ENCODE measurements at regions not wholly inside any gene's neighbourhood (a gene's known extent, or its start where the extent isn't known, plus 50 kb on each side); places are given as distances from the start of the nearest gene placed in this dataset.

GRCh38 chr18:47457614-47458013 is 206.2 kb upstream of the SKOR2 start:
- no peak for DNase-seq

- DNase-seq = no peak
Measured at GRCh38 chr18:47453038-47453437, 201.6 kb upstream of the SKOR2 start.

- no peak for DNase-seq
Measured at GRCh38 chr18:47448956-47449355, 197.5 kb upstream of the SKOR2 start.

- no peak for DNase-seq
Measured at GRCh38 chr18:47441914-47442313, 190.5 kb upstream of the SKOR2 start.

GRCh38 chr18:47438001-47438400 is 186.5 kb upstream of the SKOR2 start:
- no peak for DNase-seq

- DNase-seq = no peak
Measured at GRCh38 chr18:47436871-47437270, 185.4 kb upstream of the SKOR2 start.

- no peak for DNase-seq
Measured at GRCh38 chr18:47434214-47434746, 182.8 kb upstream of the SKOR2 start.

- no peak for DNase-seq
Measured at GRCh38 chr18:47427923-47428637, 176.6 kb upstream of the SKOR2 start.

GRCh38 chr18:47427072-47427471 is 175.6 kb upstream of the SKOR2 start:
- DNase-seq = no peak

GRCh38 chr18:47425365-47425764 is 173.9 kb upstream of the SKOR2 start:
- DNase-seq = no peak

GRCh38 chr18:47422524-47422923 is 171.1 kb upstream of the SKOR2 start:
- no peak for DNase-seq

GRCh38 chr18:47420130-47420529 is 168.7 kb upstream of the SKOR2 start:
- DNase-seq = no peak

- DNase-seq = no peak
Measured at GRCh38 chr18:47418746-47419145, 167.3 kb upstream of the SKOR2 start.

GRCh38 chr18:47417807-47418206 is 166.3 kb upstream of the SKOR2 start:
- no peak for DNase-seq

GRCh38 chr18:47415881-47416280 is 164.4 kb upstream of the SKOR2 start:
- no peak for DNase-seq

- no peak for DNase-seq
Measured at GRCh38 chr18:47413327-47413726, 161.9 kb upstream of the SKOR2 start.

GRCh38 chr18:47412924-47413323 is 161.5 kb upstream of the SKOR2 start:
- no peak for DNase-seq

- no peak for DNase-seq
Measured at GRCh38 chr18:47411159-47411558, 159.7 kb upstream of the SKOR2 start.

GRCh38 chr18:47410139-47410538 is 158.7 kb upstream of the SKOR2 start:
- no peak for DNase-seq

GRCh38 chr18:47409519-47409918 is 158.1 kb upstream of the SKOR2 start:
- no peak for DNase-seq

GRCh38 chr18:47407736-47408135 is 156.3 kb upstream of the SKOR2 start:
- DNase-seq = no peak

- no peak for DNase-seq
Measured at GRCh38 chr18:47404845-47405244, 153.4 kb upstream of the SKOR2 start.

- DNase-seq = no peak
Measured at GRCh38 chr18:47403949-47404348, 152.5 kb upstream of the SKOR2 start.

GRCh38 chr18:47403317-47403716 is 151.9 kb upstream of the SKOR2 start:
- DNase-seq = no peak

GRCh38 chr18:47399475-47399874 is 148.0 kb upstream of the SKOR2 start:
- DNase-seq = no peak
